ENCODE measurements at regions not wholly inside any gene's neighbourhood (a gene's known extent, or its start where the extent isn't known, plus 50 kb on each side); places are given as distances from the start of the nearest gene placed in this dataset.

GRCh38 chr7:81355911-81356310 is 413.9 kb downstream of the HGF start:
- TF ChIP-seq NR1H2 (CRISPR knock-in tag; IDR thresholded peaks at IDR 0.05) (no peak), KAT7 (CRISPR knock-in tag; IDR thresholded peaks at IDR 0.05; ENCODE audit: borderline replicate concordance) (no peak), CBFB (CRISPR knock-in tag; IDR thresholded peaks at IDR 0.05; ENCODE audit: low read depth) (no peak), TP53 (CRISPR knock-in tag; IDR thresholded peaks at IDR 0.05) (no peak), RELA (CRISPR knock-in tag; IDR thresholded peaks at IDR 0.05; ENCODE audit: borderline replicate concordance) (no peak), ZNF512 (CRISPR knock-in tag; IDR thresholded peaks at IDR 0.05; ENCODE audit: borderline replicate concordance) (no peak), ESRRA (CRISPR knock-in tag; IDR thresholded peaks at IDR 0.05; ENCODE audit: borderline replicate concordance) (no peak)
- TF ChIP-seq, protein P1, sequence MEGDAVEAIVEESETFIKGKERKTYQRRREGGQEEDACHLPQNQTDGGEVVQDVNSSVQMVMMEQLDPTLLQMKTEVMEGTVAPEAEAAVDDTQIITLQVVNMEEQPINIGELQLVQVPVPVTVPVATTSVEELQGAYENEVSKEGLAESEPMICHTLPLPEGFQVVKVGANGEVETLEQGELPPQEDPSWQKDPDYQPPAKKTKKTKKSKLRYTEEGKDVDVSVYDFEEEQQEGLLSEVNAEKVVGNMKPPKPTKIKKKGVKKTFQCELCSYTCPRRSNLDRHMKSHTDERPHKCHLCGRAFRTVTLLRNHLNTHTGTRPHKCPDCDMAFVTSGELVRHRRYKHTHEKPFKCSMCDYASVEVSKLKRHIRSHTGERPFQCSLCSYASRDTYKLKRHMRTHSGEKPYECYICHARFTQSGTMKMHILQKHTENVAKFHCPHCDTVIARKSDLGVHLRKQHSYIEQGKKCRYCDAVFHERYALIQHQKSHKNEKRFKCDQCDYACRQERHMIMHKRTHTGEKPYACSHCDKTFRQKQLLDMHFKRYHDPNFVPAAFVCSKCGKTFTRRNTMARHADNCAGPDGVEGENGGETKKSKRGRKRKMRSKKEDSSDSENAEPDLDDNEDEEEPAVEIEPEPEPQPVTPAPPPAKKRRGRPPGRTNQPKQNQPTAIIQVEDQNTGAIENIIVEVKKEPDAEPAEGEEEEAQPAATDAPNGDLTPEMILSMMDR (IDR thresholded peaks at IDR 0.05) = no peak
- TF ChIP-seq, protein P2, sequence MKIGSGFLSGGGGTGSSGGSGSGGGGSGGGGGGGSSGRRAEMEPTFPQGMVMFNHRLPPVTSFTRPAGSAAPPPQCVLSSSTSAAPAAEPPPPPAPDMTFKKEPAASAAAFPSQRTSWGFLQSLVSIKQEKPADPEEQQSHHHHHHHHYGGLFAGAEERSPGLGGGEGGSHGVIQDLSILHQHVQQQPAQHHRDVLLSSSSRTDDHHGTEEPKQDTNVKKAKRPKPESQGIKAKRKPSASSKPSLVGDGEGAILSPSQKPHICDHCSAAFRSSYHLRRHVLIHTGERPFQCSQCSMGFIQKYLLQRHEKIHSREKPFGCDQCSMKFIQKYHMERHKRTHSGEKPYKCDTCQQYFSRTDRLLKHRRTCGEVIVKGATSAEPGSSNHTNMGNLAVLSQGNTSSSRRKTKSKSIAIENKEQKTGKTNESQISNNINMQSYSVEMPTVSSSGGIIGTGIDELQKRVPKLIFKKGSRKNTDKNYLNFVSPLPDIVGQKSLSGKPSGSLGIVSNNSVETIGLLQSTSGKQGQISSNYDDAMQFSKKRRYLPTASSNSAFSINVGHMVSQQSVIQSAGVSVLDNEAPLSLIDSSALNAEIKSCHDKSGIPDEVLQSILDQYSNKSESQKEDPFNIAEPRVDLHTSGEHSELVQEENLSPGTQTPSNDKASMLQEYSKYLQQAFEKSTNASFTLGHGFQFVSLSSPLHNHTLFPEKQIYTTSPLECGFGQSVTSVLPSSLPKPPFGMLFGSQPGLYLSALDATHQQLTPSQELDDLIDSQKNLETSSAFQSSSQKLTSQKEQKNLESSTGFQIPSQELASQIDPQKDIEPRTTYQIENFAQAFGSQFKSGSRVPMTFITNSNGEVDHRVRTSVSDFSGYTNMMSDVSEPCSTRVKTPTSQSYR (CRISPR knock-in tag; IDR thresholded peaks at IDR 0.05) = no peak
- TF ChIP-seq, protein P3, sequence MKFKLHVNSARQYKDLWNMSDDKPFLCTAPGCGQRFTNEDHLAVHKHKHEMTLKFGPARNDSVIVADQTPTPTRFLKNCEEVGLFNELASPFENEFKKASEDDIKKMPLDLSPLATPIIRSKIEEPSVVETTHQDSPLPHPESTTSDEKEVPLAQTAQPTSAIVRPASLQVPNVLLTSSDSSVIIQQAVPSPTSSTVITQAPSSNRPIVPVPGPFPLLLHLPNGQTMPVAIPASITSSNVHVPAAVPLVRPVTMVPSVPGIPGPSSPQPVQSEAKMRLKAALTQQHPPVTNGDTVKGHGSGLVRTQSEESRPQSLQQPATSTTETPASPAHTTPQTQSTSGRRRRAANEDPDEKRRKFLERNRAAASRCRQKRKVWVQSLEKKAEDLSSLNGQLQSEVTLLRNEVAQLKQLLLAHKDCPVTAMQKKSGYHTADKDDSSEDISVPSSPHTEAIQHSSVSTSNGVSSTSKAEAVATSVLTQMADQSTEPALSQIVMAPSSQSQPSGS (CRISPR knock-in tag; IDR thresholded peaks at IDR 0.05; ENCODE audit: borderline replicate concordance, low read depth) = no peak
- TF ChIP-seq, protein P4, sequence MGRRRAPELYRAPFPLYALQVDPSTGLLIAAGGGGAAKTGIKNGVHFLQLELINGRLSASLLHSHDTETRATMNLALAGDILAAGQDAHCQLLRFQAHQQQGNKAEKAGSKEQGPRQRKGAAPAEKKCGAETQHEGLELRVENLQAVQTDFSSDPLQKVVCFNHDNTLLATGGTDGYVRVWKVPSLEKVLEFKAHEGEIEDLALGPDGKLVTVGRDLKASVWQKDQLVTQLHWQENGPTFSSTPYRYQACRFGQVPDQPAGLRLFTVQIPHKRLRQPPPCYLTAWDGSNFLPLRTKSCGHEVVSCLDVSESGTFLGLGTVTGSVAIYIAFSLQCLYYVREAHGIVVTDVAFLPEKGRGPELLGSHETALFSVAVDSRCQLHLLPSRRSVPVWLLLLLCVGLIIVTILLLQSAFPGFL (CRISPR knock-in tag; IDR thresholded peaks at IDR 0.05; ENCODE audit: borderline replicate concordance) = no peak
